AG09309 (cell line): ENCODE measurements at regions not wholly inside any gene's neighbourhood (a gene's known extent, or its start where the extent isn't known, plus 50 kb on each side); places are given as distances from the start of the nearest gene placed in this dataset.

Source experiments
- DNase-seq: peaks from one replicate; pipeline ENCODE4 v3.0.0-alpha.2; 2010; ENCODE audit warnings: low read depth
- H3K4me3 ChIP-seq: 2 replicates; pipeline ENCODE4 v1.5.1; 2011; ENCODE audit warnings: mild to moderate bottlenecking, low read depth, low read length, moderate library complexity; ENCODE audit not compliant: control insufficient read depth
- TF ChIP-seq, protein P1 (sequence below): IDR thresholded peaks from 2 replicates; pipeline ENCODE4 v1.5.1; 2011; ENCODE audit warnings: mild to moderate bottlenecking, low read depth, low read length, inconsistent platforms; ENCODE audit not compliant: insufficient read depth, control insufficient read depth; ENCODE audit errors: missing control alignments

- DNase-seq: no peak
- TF ChIP-seq, protein P1, sequence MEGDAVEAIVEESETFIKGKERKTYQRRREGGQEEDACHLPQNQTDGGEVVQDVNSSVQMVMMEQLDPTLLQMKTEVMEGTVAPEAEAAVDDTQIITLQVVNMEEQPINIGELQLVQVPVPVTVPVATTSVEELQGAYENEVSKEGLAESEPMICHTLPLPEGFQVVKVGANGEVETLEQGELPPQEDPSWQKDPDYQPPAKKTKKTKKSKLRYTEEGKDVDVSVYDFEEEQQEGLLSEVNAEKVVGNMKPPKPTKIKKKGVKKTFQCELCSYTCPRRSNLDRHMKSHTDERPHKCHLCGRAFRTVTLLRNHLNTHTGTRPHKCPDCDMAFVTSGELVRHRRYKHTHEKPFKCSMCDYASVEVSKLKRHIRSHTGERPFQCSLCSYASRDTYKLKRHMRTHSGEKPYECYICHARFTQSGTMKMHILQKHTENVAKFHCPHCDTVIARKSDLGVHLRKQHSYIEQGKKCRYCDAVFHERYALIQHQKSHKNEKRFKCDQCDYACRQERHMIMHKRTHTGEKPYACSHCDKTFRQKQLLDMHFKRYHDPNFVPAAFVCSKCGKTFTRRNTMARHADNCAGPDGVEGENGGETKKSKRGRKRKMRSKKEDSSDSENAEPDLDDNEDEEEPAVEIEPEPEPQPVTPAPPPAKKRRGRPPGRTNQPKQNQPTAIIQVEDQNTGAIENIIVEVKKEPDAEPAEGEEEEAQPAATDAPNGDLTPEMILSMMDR: no peak
- no peak overlapping the region for H3K4me3 ChIP-seq
These were observed 659.8 kb upstream of the SLC35B3 start for GRCh38 chr6:9095137-9095536.

DNA sequence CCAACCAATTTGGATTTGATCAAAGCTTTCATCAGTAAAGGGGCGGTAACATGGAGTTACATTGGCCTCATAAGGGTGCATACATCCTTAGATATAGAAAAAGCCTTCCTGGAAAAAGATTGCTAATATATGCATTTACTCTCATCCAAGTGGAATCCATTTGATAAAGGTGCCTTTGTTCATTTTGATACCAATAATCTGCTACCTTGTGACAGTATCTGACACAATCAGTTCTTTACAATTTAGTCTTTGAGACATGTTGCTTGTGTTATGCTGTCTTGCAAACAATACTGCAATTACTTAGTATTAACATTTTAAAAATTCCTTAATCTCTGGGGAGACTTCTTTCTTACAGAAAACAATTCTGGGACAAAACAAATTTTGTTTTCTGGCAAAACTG is 654.4 kb upstream of the SLC35B3 start:
- DNase-seq: no peak
- TF ChIP-seq, protein P1: no peak

DNA sequence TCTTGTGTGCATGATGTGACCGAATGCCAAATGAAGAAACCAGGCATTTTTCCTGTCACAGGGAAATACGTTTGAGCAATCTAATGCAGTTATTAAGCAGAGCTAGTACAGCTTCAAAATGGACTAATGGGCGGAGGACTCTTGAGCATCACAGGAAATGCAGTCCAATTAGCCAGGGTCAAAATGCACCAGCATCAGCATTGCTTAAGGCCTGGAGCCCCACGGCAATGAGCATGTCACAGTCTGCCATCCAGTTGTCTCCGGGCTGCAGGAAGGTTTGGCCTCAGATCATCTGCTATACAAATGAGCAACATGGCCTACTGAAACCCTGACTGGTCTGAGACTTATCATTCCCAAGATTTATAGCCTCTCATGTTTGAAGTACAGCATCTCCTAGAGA is 652.1 kb upstream of the SLC35B3 start:
- no peak for DNase-seq
- TF ChIP-seq, protein P1: no peak
- H3K4me3 ChIP-seq: no peak overlapping the region

More for the DNA sequence above, 654.4 kb upstream of the SLC35B3 start:
- no peak overlapping the region for H3K4me3 ChIP-seq

DNA sequence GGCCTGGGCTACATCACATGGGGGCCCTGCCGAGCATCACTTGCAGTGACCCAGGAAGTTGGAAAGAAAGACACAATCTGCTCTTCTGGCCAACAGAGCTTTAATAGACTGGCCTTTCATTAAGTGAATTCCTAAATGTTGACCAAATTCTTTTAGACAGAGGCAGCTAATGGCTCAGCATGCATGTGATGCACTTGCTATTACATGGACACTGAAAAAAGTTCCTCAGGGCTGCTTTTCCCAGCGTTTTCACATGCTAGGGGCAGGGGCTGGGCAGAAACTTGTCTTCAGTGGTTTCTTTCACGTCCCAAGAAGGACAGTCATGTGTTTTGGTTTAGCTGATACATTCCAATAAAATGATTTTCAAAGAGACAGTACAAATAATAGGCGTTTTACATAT is 651.0 kb upstream of the SLC35B3 start:
- DNase-seq: no peak
- no peak overlapping the region for H3K4me3 ChIP-seq
- TF ChIP-seq, protein P1: no peak

DNA sequence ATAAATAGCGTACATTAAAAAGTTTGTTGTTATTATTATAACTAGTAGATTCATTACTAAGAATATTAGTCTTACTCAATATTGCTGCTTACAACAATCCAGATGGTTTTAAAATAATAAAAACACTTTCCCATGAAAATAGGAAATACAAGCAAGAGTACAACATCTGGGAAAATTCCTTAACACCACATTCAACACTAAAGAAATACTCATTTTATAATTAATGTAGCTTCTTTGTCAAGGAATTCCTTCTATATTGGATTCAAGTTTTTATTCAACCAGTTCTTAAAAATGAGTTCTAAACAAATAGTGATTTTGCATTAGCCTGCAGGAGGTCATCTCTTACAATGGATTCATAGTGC is 650.3 kb upstream of the SLC35B3 start:
- no peak for DNase-seq
- no peak overlapping the region for H3K4me3 ChIP-seq
- TF ChIP-seq, protein P1: no peak

GRCh38 chr6:9085054-9085708 is 649.8 kb upstream of the SLC35B3 start:
- TF ChIP-seq, protein P1: no peak
- no peak overlapping the region for H3K4me3 ChIP-seq
- no peak for DNase-seq
